ENCODE measurements at regions not wholly inside any gene's neighbourhood (a gene's known extent, or its start where the extent isn't known, plus 50 kb on each side); places are given as distances from the start of the nearest gene placed in this dataset.
"Not testable (repeated sequence)": the region's sequence is repeated elsewhere in the genome, so short reads cannot be mapped to it uniquely, and the experiment has no call there.

GRCh38 chr9:67394782-67395181 lies 402.4 kb upstream of the SPATA31A3 start:
- not testable (repeated sequence) for TF ChIP-seq CTCF, POLR2A, EP300 (IDR thresholded peaks at IDR 0.05)
